AG09309 (cell line): ENCODE measurements at regions not wholly inside any gene's neighbourhood (a gene's known extent, or its start where the extent isn't known, plus 50 kb on each side); places are given as distances from the start of the nearest gene placed in this dataset.
"Not testable (repeated sequence)": the region's sequence is repeated elsewhere in the genome, so short reads cannot be mapped to it uniquely, and the experiment has no call there.

Source experiments
- DNase-seq: peaks from one replicate; pipeline ENCODE4 v3.0.0-alpha.2; 2010; ENCODE audit warnings: low read depth
- H3K4me3 ChIP-seq: 2 replicates; pipeline ENCODE4 v1.5.1; 2011; ENCODE audit warnings: mild to moderate bottlenecking, low read depth, low read length, moderate library complexity; ENCODE audit not compliant: control insufficient read depth
- TF ChIP-seq, protein P1 (sequence below): IDR thresholded peaks from 2 replicates; pipeline ENCODE4 v1.5.1; 2011; ENCODE audit warnings: mild to moderate bottlenecking, low read depth, low read length, inconsistent platforms; ENCODE audit not compliant: insufficient read depth, control insufficient read depth; ENCODE audit errors: missing control alignments

DNA sequence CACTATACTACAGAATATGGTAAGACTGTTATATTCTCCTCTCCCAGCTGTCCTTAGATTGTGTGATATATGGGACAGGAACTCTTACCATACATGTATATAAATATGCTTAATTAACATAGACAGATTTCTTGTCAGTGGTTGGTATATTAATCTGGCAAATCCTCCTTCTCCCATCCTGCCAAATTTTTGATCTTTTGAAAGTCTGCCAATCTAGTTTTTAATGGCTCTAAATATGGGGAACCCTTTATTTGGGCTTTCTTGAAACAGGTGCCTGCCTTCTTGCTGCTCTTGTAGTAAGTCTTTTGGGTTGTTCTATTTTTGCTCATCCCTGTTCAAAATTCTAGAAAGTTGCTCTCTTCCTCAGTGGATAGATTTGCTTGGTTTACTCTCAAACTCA lies 63.5 kb downstream of the SPATA31D1 start:
- TF ChIP-seq, protein P1, sequence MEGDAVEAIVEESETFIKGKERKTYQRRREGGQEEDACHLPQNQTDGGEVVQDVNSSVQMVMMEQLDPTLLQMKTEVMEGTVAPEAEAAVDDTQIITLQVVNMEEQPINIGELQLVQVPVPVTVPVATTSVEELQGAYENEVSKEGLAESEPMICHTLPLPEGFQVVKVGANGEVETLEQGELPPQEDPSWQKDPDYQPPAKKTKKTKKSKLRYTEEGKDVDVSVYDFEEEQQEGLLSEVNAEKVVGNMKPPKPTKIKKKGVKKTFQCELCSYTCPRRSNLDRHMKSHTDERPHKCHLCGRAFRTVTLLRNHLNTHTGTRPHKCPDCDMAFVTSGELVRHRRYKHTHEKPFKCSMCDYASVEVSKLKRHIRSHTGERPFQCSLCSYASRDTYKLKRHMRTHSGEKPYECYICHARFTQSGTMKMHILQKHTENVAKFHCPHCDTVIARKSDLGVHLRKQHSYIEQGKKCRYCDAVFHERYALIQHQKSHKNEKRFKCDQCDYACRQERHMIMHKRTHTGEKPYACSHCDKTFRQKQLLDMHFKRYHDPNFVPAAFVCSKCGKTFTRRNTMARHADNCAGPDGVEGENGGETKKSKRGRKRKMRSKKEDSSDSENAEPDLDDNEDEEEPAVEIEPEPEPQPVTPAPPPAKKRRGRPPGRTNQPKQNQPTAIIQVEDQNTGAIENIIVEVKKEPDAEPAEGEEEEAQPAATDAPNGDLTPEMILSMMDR = no peak
- DNase-seq = no peak
- H3K4me3 ChIP-seq = no peak overlapping the region

DNA sequence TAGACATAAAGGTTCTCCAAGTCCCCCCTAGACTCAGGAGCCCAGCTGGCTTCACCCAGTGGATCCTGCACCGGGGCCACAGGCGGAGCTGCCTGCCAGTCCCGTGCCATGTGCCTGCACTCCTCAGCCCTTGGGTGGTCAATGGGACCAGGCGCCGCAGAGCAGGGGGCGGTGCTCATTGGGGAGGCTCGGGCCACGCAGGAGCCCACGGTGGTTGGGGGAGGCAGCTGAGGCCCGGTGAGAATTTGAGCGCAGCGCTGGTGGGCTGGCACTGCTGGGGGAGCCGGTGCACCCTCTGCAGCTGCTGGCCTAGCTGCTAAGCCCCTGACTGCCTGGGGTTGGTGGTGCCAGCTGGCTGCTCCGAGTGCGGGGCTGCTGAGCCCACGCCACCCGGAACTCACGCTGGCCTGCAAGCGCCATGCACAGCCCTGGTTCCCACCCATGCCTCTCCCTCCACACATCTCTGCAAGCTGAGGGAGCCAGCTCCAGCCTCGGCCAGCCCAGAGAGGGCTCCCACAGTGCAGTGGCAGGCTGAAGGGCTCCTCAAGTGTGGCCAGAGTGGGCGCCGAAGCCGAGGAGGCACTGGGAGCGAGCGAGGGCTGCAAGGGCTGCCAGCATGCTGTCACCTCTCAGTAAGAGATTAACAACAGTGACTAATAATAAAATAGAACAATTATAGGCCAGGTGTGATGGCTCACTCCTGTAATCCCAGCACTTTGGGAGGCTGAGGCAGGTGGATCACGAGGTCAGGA lies 65.9 kb downstream of the SPATA31D1 start:
- no peak overlapping the region for H3K4me3 ChIP-seq
- no peak for DNase-seq
- TF ChIP-seq, protein P1 = no peak

DNA sequence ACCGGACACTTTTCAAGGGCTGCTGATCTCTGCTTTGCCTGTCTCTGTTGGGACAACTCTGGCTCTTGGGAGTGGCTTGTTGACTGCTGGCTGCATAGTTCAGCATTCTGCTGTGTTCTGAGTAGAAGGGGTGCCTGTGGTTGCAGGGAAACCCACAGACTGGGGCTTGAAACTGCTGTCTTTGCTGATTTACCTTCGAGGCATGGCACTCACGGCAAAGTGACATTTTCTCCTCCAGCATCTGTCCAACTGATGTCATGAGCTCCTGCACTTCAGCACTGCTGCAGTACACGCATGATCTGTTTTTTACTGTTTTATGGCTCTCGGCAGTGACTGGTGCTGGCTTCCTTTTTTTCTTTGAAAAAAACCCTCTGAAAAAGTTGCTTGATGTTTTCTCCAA lies 69.2 kb downstream of the SPATA31D1 start:
- no peak overlapping the region for H3K4me3 ChIP-seq
- TF ChIP-seq, protein P1 = no peak
- DNase-seq = no peak

DNA sequence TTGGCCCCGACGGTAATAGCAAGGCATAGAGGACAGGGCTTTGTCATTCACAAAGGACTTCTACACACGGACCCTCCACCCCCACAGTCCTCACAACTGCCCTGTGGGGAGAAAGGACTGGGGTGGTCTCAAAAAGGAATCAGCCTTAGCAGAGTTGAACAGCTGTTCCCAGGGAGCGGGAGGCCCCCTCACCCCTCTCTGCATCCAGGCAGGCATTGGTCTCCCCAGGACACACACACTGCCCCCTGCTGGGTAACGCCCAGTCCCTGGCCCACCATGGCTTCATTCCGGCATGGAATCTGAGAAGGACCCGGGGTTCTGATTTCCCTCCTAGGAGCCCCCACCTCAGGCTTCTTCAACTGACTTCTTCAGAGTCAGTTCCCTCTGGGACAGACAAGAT lies 73.2 kb downstream of the SPATA31D1 start:
- H3K4me3 ChIP-seq, DNase-seq: not testable (repeated sequence)

DNA sequence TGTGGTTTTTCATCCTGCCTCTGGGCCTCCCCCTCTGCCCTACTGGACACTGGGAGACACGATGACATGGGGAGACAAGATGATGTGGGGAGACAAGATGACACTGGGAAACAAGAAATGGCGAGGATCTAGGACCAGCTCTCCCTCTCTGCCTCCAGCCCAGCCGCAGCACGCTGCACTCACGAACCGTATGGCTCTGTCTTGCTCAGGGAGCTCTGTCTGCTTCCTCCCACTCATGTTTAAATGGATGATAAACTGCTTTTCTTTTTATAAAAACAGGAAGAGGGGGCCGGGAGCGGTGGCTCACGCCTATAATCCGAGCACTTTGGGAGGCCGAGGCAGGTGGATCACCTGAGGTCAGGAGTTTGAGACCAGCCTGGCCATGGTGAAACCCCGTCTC lies 73.7 kb downstream of the SPATA31D1 start:
- DNase-seq = no peak
- no peak overlapping the region for H3K4me3 ChIP-seq
- TF ChIP-seq, protein P1 = no peak

DNA sequence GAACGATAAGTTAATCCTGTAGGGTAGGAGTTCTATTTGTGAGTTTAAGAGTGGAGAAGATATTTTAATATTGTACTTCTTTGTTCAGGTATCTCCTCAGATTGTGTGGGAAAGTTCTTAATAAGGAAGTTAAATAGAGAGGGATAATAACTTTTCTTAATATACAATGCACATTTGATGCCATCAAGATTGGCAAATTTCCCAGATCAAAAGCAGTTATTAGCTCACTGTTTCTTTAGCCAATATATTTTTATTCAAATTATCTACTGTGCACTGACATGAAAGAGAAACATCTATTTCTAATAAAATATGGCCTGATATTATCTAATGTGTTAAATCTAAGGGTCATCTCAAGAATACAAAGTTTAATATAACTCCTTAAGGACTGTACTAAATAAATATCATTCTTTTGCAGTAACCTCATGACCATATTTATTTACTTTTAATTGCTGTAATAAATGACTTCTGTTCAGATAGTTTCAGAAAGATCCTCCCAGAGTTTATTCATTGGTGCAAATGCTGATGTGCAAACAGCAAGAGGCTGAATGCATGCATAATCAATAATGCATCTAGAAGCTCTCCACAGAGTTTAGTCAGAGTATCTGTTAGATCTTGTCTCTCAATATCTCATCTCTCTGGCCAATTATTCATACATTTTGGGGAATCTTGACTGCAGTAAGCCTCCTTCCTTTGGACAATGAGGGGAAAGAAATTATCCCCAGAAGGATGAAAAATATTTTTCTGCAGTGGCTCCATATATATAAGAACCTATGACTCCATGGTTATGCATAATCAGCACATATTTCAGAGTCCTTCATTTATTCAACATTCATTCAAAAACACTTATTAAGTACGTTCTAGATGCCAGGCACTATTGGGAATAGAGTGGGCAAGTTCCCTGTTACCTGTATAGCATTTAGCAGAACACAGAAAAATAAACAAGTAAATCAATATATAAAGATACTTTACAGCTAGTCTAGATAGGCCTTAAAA lies 85.3 kb downstream of the SPATA31D1 start:
- no peak for DNase-seq
- H3K4me3 ChIP-seq = no peak overlapping the region
- TF ChIP-seq, protein P1 = no peak

DNA sequence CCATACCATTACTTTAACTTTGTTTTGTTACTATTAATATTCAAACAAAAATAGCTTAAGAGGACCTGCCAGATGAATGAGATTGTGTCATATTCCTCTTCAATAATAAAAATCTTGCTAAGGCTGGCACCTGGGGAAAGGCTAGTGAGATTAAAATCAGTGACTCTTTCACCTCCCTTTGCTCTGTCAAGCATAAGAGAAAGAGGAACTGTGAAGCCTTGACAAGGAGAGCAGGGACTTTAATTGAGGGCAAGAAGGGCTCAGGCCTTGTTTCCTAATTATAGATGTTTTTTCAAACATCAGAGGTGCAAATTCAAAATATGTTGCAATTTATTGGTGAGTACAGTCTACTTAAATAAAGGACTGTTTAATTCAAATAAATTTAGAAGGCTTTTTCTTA lies 91.7 kb downstream of the SPATA31D1 start:
- DNase-seq = no peak
- TF ChIP-seq, protein P1 = no peak
- no peak overlapping the region for H3K4me3 ChIP-seq
